ENCODE measurements at regions not wholly inside any gene's neighbourhood (a gene's known extent, or its start where the extent isn't known, plus 50 kb on each side); places are given as distances from the start of the nearest gene placed in this dataset.

DNA sequence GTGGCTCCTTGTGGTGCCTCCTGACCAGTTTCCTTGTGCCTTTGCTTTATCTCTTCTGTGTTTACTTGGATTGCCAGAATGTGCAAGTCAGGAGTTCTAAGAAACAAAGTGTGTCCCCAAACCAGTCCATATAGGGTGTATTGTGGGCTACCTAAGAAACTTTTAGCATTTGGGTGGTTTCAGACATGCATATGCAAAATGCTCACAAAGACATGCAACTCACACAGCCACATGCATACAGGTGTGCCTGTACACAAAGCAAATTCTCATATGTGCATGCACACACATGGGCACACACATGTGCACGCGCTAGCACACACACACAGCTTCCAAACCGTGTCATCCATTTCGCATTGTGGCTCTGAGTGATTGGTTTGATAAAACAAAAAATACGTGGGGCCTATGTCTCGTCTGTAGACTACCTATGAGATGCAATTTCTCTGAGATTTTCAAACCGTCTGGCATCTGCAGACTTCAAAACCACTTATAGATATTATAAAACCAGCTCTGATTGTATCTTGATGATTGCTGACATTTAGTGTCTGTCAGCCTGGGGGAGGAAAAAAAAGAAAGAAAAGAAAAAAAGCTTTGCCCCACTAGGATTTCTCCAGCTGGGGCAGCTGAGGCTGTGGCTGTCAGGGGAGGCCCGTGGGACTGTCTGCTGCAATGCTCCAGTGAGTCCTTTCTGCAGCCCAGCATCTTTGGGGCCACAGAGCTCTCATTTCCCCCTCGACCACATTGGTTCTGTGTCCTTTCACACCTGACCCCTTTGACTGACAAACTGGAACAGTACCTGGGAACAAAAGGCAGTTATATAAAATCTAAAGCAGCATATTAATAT lies 556.1 kb downstream of the CMPK2 start:
- TF ChIP-seq, protein P1, sequence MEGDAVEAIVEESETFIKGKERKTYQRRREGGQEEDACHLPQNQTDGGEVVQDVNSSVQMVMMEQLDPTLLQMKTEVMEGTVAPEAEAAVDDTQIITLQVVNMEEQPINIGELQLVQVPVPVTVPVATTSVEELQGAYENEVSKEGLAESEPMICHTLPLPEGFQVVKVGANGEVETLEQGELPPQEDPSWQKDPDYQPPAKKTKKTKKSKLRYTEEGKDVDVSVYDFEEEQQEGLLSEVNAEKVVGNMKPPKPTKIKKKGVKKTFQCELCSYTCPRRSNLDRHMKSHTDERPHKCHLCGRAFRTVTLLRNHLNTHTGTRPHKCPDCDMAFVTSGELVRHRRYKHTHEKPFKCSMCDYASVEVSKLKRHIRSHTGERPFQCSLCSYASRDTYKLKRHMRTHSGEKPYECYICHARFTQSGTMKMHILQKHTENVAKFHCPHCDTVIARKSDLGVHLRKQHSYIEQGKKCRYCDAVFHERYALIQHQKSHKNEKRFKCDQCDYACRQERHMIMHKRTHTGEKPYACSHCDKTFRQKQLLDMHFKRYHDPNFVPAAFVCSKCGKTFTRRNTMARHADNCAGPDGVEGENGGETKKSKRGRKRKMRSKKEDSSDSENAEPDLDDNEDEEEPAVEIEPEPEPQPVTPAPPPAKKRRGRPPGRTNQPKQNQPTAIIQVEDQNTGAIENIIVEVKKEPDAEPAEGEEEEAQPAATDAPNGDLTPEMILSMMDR (IDR thresholded peaks at IDR 0.05; ENCODE audit: insufficient read depth, low read depth, low read length, missing control alignments): no peak
- no peak overlapping the region for H3K4me3 ChIP-seq (ENCODE audit: low read length)
- DNase-seq (ENCODE audit: low read depth): no peak

GRCh38 chr2:6310256-6311215 lies 555.2 kb downstream of the CMPK2 start:
- no peak overlapping the region for H3K4me3 ChIP-seq (ENCODE audit: low read length)
- TF ChIP-seq, protein P1 (IDR thresholded peaks at IDR 0.05; ENCODE audit: insufficient read depth, low read depth, low read length, missing control alignments): no peak
- no peak for DNase-seq (ENCODE audit: low read depth)

GRCh38 chr2:6312367-6312766 lies 553.3 kb downstream of the CMPK2 start:
- TF ChIP-seq, protein P1 (IDR thresholded peaks at IDR 0.05; ENCODE audit: insufficient read depth, low read depth, low read length, missing control alignments): no peak
- no peak for DNase-seq (ENCODE audit: low read depth)
- H3K4me3 ChIP-seq (ENCODE audit: low read length): no peak overlapping the region

GRCh38 chr2:6314218-6314960 lies 551.3 kb downstream of the CMPK2 start:
- TF ChIP-seq, protein P1 (IDR thresholded peaks at IDR 0.05; ENCODE audit: insufficient read depth, low read depth, low read length, missing control alignments): no peak
- no peak overlapping the region for H3K4me3 ChIP-seq (ENCODE audit: low read length)
- DNase-seq (ENCODE audit: low read depth): no peak

DNA sequence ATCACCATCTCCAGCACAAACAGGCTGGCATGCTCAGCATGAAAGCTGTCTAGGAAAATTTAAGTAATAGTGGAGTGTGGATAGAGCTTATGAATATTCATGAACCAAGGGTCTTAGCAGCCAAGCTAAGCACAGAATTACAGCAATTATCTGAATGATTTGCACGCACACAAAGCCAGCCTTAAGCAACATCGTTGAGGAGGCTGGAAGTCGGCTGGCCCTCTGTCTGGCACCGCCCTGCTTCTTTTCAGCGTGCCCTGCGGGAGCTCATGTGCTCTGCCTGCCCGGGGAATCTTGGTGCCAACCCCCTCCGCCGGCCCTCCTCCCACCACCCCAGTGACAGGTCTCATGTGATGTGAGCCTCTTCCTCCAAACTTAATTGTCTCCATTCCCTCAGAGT lies 540.1 kb downstream of the CMPK2 start:
- TF ChIP-seq, protein P1 (IDR thresholded peaks at IDR 0.05; ENCODE audit: insufficient read depth, low read depth, low read length, missing control alignments): no peak
- no peak overlapping the region for H3K4me3 ChIP-seq (ENCODE audit: low read length)
- no peak for DNase-seq (ENCODE audit: low read depth)

DNA sequence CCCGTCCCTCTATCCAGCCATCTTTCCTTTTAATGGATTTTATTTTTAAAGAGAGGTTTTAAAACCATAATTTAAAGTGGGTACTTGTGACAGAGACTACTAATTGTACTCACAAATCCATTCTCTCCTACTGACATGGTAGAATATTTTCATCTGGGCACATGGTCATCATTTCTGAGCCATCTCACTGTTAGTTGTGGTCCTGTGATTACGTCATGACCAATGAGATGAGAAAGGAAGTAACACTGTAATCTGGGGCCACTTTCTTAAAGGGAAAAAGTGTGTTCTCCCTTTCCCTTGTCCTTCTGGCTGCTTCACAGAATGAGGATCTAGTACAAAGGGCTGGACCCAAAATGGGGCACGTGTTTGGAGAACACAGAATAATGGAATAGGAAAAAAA lies 538.7 kb downstream of the CMPK2 start:
- H3K4me3 ChIP-seq (ENCODE audit: low read length): no peak overlapping the region
- no peak for DNase-seq (ENCODE audit: low read depth)
- TF ChIP-seq, protein P1 (IDR thresholded peaks at IDR 0.05; ENCODE audit: insufficient read depth, low read depth, low read length, missing control alignments): no peak
